Smooth muscle cell (in vitro differentiated cells): ENCODE measurements at regions not wholly inside any gene's neighbourhood (a gene's known extent, or its start where the extent isn't known, plus 50 kb on each side); places are given as distances from the start of the nearest gene placed in this dataset.

Experiments used
- DNase-seq: peaks from one replicate; lab custom pipeline; 2025; ENCODE audit not compliant: unreplicated experiment; lab: John Stamatoyannopoulos, UW
- H2AFZ ChIP-seq: fragments of 200-600 bp; sonication (generic); 2 replicates; pipeline ENCODE4 v1.6.0; 2016; ENCODE audit warnings: antibody characterized with exemption, low read depth, mild to moderate bottlenecking
- H3F3A ChIP-seq: fragments of 200-600 bp; sonication (generic); 2 replicates; pipeline ENCODE4 v1.6.0; 2017; ENCODE audit warnings: antibody characterized with exemption, low read depth
- H3K27ac ChIP-seq: fragments of 200-600 bp; sonication (generic); 2 replicates; pipeline ENCODE4 v1.5.1; 2016; ENCODE audit warnings: low read depth, mild to moderate bottlenecking
- H3K27me3 ChIP-seq: fragments of 200-600 bp; sonication (generic); 2 replicates; pipeline ENCODE4 v1.6.1; 2016; ENCODE audit warnings: low read depth, mild to moderate bottlenecking
- H3K36me3 ChIP-seq: fragments of 200-600 bp; sonication (generic); 2 replicates; pipeline ENCODE4 v1.5.1; 2016; ENCODE audit warnings: low read depth
- H3K4me1 ChIP-seq: fragments of 200-600 bp; sonication (generic); 2 replicates; pipeline ENCODE4 v1.5.1; 2016; ENCODE audit warnings: low read depth
- H3K4me2 ChIP-seq: fragments of 200-600 bp; sonication (generic); 2 replicates; pipeline ENCODE4 v1.6.0; 2016; ENCODE audit warnings: mild to moderate bottlenecking
- H3K4me3 ChIP-seq: fragments of 200-600 bp; sonication (generic); 2 replicates; pipeline ENCODE4 v1.5.1; 2016; ENCODE audit warnings: mild to moderate bottlenecking
- H3K79me2 ChIP-seq: fragments of 200-600 bp; sonication (generic); 2 replicates; pipeline ENCODE4 v1.6.0; 2016; ENCODE audit warnings: low read depth, mild to moderate bottlenecking
- H3K9ac ChIP-seq: fragments of 200-600 bp; sonication (generic); 2 replicates; pipeline ENCODE4 v1.6.0; 2016; ENCODE audit warnings: low read depth
- H3K9me3 ChIP-seq: fragments of 200-600 bp; sonication (generic); replicated peaks from 2 replicates; pipeline ENCODE4 v1.5.1; 2016; ENCODE audit warnings: low read depth
- H4K20me1 ChIP-seq: fragments of 200-600 bp; sonication (generic); 2 replicates; pipeline ENCODE4 v1.6.0; 2016; ENCODE audit warnings: low read depth
- CTCF ChIP-seq: fragments of 200-600 bp; sonication (generic); IDR thresholded peaks from 2 replicates; pipeline ENCODE4 v1.5.1; 2017; ENCODE audit warnings: borderline replicate concordance, mild to moderate bottlenecking, antibody characterized with exemption; ENCODE audit not compliant: insufficient read depth, poor library complexity, severe bottlenecking
- WGBS: methylation state at CpG from one replicate; pipeline ENCODE4 v1.1.7; 2016; ENCODE audit warnings: low lambda C conversion rate; 5-methylcytosine and 5-hydroxymethylcytosine counted together

GRCh38 chr18:59052965-59053820 lies 86.5 kb upstream of the SEC11C start:
- Histone ChIP-seq H3K9me3 (no peaks in the 10 kb centered on the region), H3K27me3 (no peaks in the 10 kb centered on the region), H2AFZ (no peak overlapping the region), H3K27ac (no peak overlapping the region), H3K4me2 (peak overlapping the region; percentile 32), H3F3A (no peaks in the 10 kb centered on the region), H4K20me1 (no peaks in the 10 kb centered on the region), H3K9ac (no peak overlapping the region), H3K79me2 (no peaks in the 10 kb centered on the region), H3K4me3 (no peak overlapping the region), H3K36me3 (no peaks in the 10 kb centered on the region), H3K4me1 (peaks cover 4% of the 10 kb centered on the region)
- TF ChIP-seq CTCF: no peak
- DNase-seq: no peak
- WGBS: 68% methylated on average over 6 of the region's 6 CpGs

GRCh38 chr18:59054496-59055287 lies 85.0 kb upstream of the SEC11C start:
- Histone ChIP-seq H3K9me3 (no peaks in the 10 kb centered on the region), H3K4me2 (no peak overlapping the region), H3F3A (no peaks in the 10 kb centered on the region), H3K9ac (no peak overlapping the region), H3K27ac (no peak overlapping the region), H3K4me1 (peaks cover 4% of the 10 kb centered on the region), H3K4me3 (no peak overlapping the region), H4K20me1 (no peaks in the 10 kb centered on the region), H3K27me3 (no peaks in the 10 kb centered on the region), H3K79me2 (no peaks in the 10 kb centered on the region), H3K36me3 (no peaks in the 10 kb centered on the region), H2AFZ (no peak overlapping the region)
- 59% methylated on average over 7 of the region's 7 CpGs for WGBS
- TF ChIP-seq CTCF: no peak
- DNase-seq: no peak

- DNase-seq: no peak
- WGBS: 77% methylated on average over 4 of the region's 4 CpGs
- Histone ChIP-seq H4K20me1 (no peaks in the 10 kb centered on the region), H3F3A (no peaks in the 10 kb centered on the region), H3K36me3 (no peaks in the 10 kb centered on the region), H3K79me2 (no peaks in the 10 kb centered on the region), H2AFZ (no peak overlapping the region), H3K9ac (no peak overlapping the region), H3K9me3 (no peaks in the 10 kb centered on the region), H3K4me1 (peaks cover 4% of the 10 kb centered on the region), H3K4me3 (no peak overlapping the region), H3K27ac (no peak overlapping the region), H3K4me2 (no peak overlapping the region), H3K27me3 (no peaks in the 10 kb centered on the region)
- no peak for TF ChIP-seq CTCF
Measured at GRCh38 chr18:59055345-59056032, 84.2 kb upstream of the SEC11C start.
